GM12891 (cell line): ENCODE measurements at regions not wholly inside any gene's neighbourhood (a gene's known extent, or its start where the extent isn't known, plus 50 kb on each side); places are given as distances from the start of the nearest gene placed in this dataset.
"Not testable (repeated sequence)": the region's sequence is repeated elsewhere in the genome, so short reads cannot be mapped to it uniquely, and the experiment has no call there.

Experiments
- DNase-seq: peaks from one replicate; pipeline ENCODE4 v3.0.0; 2011; ENCODE audit warnings: low spot score; ENCODE audit not compliant: insufficient read length
- FAIRE-seq: peaks from 2 replicates; lab custom pipeline; 2011; peaks lifted over from hg19 to GRCh38; lab: Jason Lieb, UNC
- PAX5 ChIP-seq: IDR thresholded peaks from 2 replicates; pipeline ENCODE4 v1.6.1; 2011; ENCODE audit warnings: low read length, moderate library complexity, mild to moderate bottlenecking; ENCODE audit not compliant: insufficient read depth, severe bottlenecking
- POLR2A ChIP-seq: IDR thresholded peaks from 2 replicates; pipeline ENCODE4 v1.6.1; 2011; ENCODE audit warnings: low read depth, low read length, control low read depth
- POLR2AphosphoS5 ChIP-seq: IDR thresholded peaks from 2 replicates; pipeline ENCODE4 v1.6.1; 2011; ENCODE audit warnings: low read depth, low read length, control low read depth
- POU2F2 ChIP-seq: IDR thresholded peaks from 2 replicates; pipeline ENCODE4 v1.6.1; 2011; ENCODE audit warnings: low read depth, mild to moderate bottlenecking, control low read depth, low read length, moderate library complexity
- SPI1 ChIP-seq: IDR thresholded peaks from 2 replicates; pipeline ENCODE4 v1.6.1; 2011; ENCODE audit warnings: low read depth, low read length, control low read depth
- TAF1 ChIP-seq: IDR thresholded peaks from 2 replicates; pipeline ENCODE4 v1.6.1; 2011; ENCODE audit warnings: low read depth, low read length, control low read depth

DNA sequence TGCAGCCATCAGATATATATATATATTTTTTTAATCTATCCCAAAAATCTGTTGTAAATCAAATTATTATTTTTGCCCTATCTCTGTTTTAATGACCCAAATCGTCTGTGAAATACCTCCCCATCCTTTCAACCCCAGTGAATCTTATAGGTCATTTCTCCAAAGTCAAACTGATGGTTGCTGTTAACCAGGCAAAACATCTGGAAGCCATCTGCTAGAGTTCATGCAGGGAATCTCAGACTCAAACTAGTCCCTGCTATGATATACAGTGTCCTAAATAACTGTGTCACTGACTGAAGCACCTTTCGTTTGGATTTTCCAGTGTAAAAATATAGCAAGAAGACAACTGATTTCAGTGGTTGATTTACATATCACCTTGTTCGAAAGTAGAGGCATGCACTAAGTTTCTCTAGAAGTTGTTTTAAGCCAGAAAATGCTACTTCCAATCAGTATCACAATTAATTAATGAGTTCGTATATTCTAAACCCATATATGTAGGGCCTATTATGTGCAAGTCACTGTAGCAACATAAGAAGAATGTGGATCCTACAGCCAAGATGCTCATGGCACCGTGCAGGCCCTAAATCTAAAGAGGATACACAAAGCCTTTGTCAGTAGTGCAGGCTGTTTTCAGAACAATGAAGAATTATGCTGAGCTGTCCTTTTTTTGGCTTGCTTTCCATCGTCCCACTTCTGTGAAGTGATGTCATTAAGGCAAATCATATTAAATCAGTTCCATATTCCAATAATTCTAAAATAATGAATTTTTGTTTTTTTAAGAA is 566.0 kb downstream of the STK39 start:
- FAIRE-seq, result no peak
- no peak for DNase-seq
- no peak for TF ChIP-seq TAF1
- TF ChIP-seq POLR2AphosphoS5, result no peak
- no peak for TF ChIP-seq POLR2A
- no peak for TF ChIP-seq PAX5
- TF ChIP-seq POU2F2, result no peak
- no peak for TF ChIP-seq SPI1

DNA sequence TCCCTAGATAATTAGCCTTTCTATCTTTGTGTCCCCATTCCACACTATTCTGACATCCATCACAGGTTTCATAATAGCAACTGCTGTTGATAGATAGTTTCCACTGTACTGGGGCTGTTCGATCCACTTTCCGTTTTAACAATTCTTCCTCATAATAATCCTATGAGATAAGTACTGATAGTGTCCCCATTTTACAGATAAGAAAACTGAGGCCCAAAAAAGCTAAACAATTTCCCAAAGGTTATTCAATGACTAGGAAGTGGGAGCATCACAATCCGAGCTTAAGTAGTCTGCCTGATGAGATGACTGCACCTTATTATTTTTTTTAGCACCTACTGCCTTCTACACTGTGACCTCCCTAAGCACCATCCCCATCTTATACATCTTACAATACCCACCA is 569.2 kb downstream of the STK39 start:
- TF ChIP-seq POLR2A (no peak), POLR2AphosphoS5 (no peak), SPI1 (no peak), TAF1 (no peak), POU2F2 (no peak), PAX5 (no peak)
- DNase-seq, result no peak
- FAIRE-seq, result no peak

DNA sequence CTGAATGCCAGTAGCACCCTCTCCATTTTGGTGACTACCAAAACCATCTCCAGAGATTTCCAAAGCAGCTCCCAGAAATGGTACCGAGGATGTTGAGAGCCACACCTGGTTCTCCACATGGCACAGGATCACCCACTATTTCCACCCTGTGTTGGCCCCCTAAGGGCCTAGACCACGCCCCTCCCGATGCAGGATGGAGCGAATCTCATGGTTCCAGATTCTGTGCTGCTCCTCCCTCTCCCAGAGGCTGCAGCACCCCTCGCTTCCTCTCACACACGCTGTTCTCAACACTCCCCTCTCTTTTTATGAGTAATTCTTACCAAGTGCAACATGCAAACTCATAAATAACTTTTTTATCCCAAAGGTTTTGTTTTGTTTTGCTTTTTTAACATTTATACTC is 571.5 kb downstream of the STK39 start:
- no peak for FAIRE-seq
- no peak for DNase-seq
- TF ChIP-seq POLR2AphosphoS5, result no peak
- TF ChIP-seq TAF1, result no peak
- TF ChIP-seq SPI1, result no peak
- TF ChIP-seq POLR2A, result no peak
- no peak for TF ChIP-seq POU2F2
- TF ChIP-seq PAX5, result no peak

DNA sequence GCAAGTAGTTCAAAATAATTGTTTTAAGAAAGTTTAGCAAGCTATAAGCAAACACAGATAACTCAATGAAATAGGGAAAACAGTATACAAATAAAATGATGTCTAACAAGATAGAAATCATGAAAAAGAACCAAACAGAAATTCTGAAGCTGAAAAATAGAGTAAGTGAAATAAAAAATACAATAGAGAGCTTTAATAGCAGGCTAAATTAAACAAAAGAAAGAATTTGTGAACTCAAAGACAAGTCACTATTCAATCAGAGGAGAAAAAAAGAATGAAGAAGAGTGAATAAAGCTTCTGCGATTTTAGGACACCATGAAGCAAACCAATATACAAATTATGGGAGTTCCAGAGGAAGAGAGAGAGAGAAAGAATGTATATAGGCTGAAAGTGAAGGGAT is 576.8 kb downstream of the STK39 start:
- no peak for TF ChIP-seq SPI1
- TF ChIP-seq POU2F2, result no peak
- TF ChIP-seq POLR2A, result no peak
- TF ChIP-seq POLR2AphosphoS5, result no peak
- TF ChIP-seq PAX5, result no peak
- no peak for TF ChIP-seq TAF1
- DNase-seq (no peak), FAIRE-seq (no peak)

DNA sequence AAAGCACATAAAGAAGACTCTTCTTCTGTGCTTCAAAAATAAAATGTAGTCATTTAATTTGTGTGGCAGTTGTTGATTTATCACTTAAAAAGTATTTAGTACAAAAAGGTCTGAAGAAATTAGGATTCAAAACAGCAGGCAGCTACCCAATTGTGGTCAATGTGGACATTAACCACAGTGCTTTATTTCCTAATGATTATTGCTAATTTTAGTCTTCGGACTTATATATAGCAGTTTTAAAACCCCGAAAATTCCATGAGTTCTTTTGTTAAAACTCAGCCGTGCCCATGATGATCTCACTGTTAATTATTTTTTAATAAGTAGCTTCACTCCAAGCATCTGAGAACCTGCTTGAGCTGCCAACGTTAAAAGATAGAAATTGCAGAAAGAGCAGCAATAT is 594.3 kb downstream of the STK39 start:
- no peak for FAIRE-seq

DNA sequence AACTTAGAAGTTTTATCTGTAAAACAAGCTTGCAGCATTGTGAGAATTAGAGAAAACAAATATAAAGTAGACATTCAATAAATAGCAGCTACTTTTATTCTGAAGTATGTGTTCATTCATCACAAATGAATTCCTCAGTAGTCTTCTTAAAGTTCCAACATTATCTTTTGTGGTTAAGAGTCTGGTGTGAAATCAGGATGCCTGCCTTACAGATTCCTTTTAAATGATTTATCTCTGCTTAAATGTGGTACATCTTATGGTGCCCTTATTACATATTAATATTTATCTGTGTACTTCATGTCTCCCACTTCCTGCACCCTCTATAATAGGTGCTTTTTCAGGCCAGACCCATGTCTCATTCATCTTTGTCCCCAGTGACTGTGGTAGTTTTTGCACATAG is 595.0 kb downstream of the STK39 start:
- DNase-seq, result no peak
- no peak for FAIRE-seq
- no peak for TF ChIP-seq POU2F2
- no peak for TF ChIP-seq POLR2A
- no peak for TF ChIP-seq PAX5
- no peak for TF ChIP-seq SPI1
- TF ChIP-seq POLR2AphosphoS5, result no peak
- TF ChIP-seq TAF1, result no peak

More for the DNA sequence above, 594.3 kb downstream of the STK39 start:
- TF ChIP-seq PAX5, result no peak
- no peak for DNase-seq

DNA sequence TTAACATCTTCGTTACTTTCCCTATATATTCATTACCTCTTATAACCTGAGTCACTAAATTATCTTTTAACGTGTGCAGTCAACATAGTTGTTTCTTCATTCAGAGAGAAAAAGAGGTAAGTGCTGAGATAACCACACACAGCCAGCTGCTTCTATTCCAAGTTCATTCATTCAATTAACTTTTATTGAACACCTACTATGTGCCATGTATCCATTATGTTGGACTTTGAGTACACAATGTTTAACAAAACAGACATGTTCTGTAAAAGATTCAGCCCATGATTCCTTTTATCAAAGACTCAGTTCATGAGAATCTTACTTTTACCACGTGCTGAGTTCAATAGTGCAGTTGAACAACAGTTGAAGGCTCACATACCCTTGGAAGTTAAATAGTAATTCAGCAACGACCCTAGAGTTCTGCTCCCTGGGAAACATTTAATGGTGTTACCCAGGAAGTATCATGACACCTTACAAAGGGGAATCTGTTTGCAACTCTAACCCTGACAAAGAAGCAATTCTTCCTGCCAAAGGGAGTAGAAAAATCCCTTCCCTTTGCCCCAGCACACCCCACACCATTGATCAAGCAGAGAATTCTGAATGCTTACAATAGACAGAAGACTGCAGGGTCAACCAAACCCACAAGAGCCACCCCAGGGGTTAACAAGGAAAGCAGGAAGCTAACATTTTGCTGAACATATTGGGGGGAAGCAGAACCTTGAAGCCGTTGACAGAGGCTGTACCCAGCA is 595.8 kb downstream of the STK39 start:
- TF ChIP-seq POLR2A, result no peak
- TF ChIP-seq POU2F2, result no peak
- TF ChIP-seq PAX5, result no peak
- no peak for TF ChIP-seq SPI1
- TF ChIP-seq TAF1, result no peak
- TF ChIP-seq POLR2AphosphoS5, result no peak
- FAIRE-seq (no peak), DNase-seq (no peak)

DNA sequence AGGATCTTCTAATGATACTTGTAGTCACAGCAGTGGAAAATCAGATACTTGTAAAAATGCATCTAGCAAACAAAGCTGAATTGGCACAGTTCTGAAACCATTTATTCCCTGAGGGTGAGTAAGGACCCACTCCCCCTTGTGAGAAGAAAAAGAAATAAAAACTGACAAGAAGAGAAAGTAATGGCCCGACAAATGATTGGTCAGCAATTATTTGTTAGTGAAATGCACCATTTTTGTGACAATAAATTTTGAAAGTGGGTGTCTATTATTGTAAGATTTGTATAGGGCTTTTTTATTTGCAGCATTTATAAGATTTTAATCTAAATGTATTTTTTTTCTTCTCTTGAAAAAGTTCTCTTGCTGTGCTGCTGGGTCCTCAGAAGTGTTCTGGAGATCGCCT is 600.8 kb downstream of the STK39 start:
- FAIRE-seq (no peak), DNase-seq (no peak)
- TF ChIP-seq TAF1, result no peak
- no peak for TF ChIP-seq SPI1
- no peak for TF ChIP-seq POLR2AphosphoS5
- no peak for TF ChIP-seq PAX5

DNA sequence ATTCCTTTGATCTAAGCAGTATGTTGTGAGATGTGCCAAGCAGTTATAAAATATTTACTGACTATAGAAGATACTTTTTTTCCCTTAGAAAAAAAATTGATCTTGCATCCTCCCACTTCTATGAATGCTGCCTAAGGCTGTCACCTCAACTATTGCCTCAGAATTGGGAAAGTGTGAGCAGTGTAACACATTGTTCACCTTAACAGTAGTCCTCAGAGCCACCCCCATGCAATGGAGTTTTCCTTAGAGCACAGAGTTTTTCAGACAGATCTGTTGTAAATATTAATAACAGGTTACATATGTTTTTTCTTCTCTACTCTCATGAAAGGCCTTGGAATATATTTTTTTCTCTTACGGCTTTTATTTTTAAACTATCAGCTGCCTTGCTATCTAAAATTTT is 607.3 kb downstream of the STK39 start:
- DNase-seq, result no peak
- TF ChIP-seq TAF1 (no peak), SPI1 (no peak), POLR2A (no peak), PAX5 (no peak), POLR2AphosphoS5 (no peak), POU2F2 (no peak)
- no peak for FAIRE-seq

DNA sequence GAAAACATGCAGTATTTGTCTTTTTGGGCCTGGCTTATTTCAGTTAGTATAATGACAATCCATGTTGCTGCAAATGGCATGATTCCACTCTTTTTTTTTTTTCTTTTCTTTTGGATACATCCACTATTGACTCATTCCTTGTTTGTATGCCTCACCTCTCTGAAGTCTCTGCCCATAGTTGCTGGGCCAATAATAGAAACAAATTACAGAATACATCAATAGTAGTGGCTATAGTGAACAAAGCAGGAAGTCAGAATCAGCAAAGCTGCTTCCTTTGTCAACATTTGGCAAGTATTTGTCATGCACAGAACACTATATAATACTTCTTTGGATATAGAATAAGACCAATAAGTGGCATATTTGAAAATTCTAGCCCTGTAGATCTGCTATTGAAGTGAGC is 609.7 kb downstream of the STK39 start:
- no peak for TF ChIP-seq POLR2A
- TF ChIP-seq POLR2AphosphoS5, result no peak
- TF ChIP-seq POU2F2, result no peak
- no peak for TF ChIP-seq SPI1
- no peak for TF ChIP-seq TAF1
- no peak for TF ChIP-seq PAX5
- FAIRE-seq, result no peak
- no peak for DNase-seq

DNA sequence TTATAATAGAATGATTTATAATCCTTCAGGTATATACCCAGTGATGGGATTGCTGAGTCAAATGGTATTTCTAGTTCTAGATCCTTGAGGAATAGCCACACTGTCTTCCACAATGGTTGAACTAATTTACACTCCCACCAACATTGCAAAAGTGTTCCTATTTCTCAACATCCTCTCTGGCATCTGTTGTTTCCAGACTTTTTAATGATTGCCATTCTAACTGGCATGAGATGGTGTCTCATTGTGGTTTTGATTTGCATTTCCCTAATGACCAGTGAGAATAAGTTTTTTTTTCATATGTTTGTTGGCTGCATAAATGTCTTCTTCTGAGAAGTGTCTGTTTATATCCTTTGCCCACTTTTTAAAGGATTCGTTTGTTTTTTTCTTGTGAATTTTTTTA is 615.1 kb downstream of the STK39 start:
- not testable (repeated sequence) for FAIRE-seq, DNase-seq
